Right lobe of liver (tissue), 6 donors: ENCODE measurements at regions not wholly inside any gene's neighbourhood (a gene's known extent, or its start where the extent isn't known, plus 50 kb on each side); places are given as distances from the start of the nearest gene placed in this dataset.

Experiments used
- ATAC-seq, 4 donors: fragments of 200-7000 bp; cut with Tn5 transposase; one replicate each; pipeline ENCODE4 v1.9.1; 2020; ENCODE audit warnings: mild to moderate bottlenecking in 4 of 4, moderate library complexity in 4 of 4
- DNase-seq, 3 donors: peaks; one replicate each; pipeline ENCODE4 v3.0.0-alpha.2; 2020
- H3K27ac ChIP-seq, 3 donors: fragments of 200-600 bp; one replicate each; pipeline ENCODE4 v1.8.0; 2022
- H3K27me3 ChIP-seq, 2 donors: fragments of 200-600 bp; one replicate each; pipeline ENCODE4 v1.8.0; 2022
- H3K36me3 ChIP-seq, 4 donors: fragments of 200-600 bp; sonication (generic) in 1 of 4; one replicate each; pipeline versions ENCODE4 v1.5.1 to v1.8.0; 2017 to 2022; ENCODE audit warnings: control low read depth in 1 of 4
- H3K4me1 ChIP-seq, 4 donors: fragments of 200-600 bp; sonication (generic) in 1 of 4; one replicate each; pipeline versions ENCODE4 v1.5.1 to v1.8.0; 2017 to 2022; ENCODE audit warnings: control low read depth in 1 of 4
- H3K4me3 ChIP-seq, 3 donors: fragments of 200-600 bp; one replicate each; pipeline ENCODE4 v1.8.0; 2022
- H3K9me3 ChIP-seq, 4 donors: fragments of 200-600 bp; sonication (generic) in 1 of 4; one replicate each; pipeline versions ENCODE4 v1.5.1 to v1.8.0; 2017 to 2022; ENCODE audit warnings: control low read depth in 1 of 4
- POLR2A ChIP-seq: fragments of 450-650 bp; IDR thresholded peaks from one replicate; pipeline ENCODE4 v1.6.1; 2017; ENCODE audit warnings: antibody characterized with exemption, mild to moderate bottlenecking
- WGBS: methylation state at CpG from one replicate; pipeline ENCODE4 v1.1.6; 2018; ENCODE audit warnings: low coverage, low lambda C conversion rate; ENCODE audit not compliant: insufficient coverage; ENCODE audit errors: missing lambda C conversion rate; 5-methylcytosine and 5-hydroxymethylcytosine counted together
- intact Hi-C, 2 donors: fragments of 100-400 bp; cut with DNase I; formaldehyde crosslinking; loops; one replicate each; pipeline versions ENCODE4 v1.11.2 to v1.14.1; 2022
- TF ChIP-seq, protein P1 (sequence below), 4 donors: fragments of 200-600 bp in 3 of 4; fragments of 450-650 bp in 1 of 4; IDR thresholded peaks; one replicate each; pipeline versions ENCODE4 v1.5.1 to v1.8.0; 2016 to 2022; ENCODE audit warnings: antibody characterized with exemption in 4 of 4, mild to moderate bottlenecking in 2 of 4
- donor health status: DM: no; HTN: yes; CAD: no.
- donor health status: DM: no; HTN: no; CAD: no.
- donor health status: DM: no; HTN: no; CAD: no.
- donor health status: DM: no; HTN: yes; CAD: no.
- donor health status: DM: no; HTN: yes; CAD: no.

DNA sequence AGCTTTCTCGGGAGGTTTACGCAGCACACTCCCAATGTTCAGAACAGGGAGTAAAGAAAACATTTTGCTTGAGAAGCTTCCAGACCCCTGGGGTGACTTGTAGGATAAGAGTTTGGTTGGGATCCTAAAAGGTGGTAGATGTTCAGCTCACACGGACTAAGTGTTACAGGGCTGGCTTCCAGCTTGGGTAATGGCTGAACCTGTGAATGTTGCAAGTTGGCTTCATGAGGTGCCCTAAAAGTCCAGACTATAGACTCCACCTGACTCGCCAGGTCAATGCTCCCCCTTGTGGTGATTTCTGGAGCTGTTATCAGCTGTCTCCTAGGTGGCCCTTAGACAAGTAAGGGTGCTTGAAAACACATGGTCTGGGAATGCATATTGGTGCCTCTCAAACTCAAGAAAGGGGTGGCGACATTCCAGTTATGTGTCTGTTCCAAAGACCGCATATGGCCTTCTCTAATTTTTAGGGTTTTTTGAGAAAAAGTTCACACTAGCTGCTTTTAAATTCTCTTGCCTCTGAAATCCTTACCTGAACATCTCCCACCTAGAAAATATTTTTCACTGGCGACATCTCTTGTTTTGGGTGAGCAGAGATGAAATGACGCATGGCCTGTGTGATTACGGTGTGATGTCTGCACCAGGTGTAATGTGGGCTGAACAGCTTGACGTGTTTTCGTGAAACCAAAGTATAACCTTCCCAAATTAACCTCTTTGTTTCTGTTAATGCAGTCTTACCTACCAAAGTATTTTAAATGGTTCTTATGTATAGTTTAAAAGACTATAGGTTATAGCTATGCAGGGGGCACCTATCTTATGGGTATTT is 175.7 kb upstream of the KBTBD8 start:
- intact Hi-C loops = no loop called here
- DNase-seq (peak in 2 of 3 donors; percentile 46 to 87), ATAC-seq (peak; percentile 63 to 85 (median 73))
- H3K4me3 ChIP-seq = no peak overlapping the region
- no peaks in the 10 kb centered on the region for H3K27me3 ChIP-seq
- TF ChIP-seq, protein P1, sequence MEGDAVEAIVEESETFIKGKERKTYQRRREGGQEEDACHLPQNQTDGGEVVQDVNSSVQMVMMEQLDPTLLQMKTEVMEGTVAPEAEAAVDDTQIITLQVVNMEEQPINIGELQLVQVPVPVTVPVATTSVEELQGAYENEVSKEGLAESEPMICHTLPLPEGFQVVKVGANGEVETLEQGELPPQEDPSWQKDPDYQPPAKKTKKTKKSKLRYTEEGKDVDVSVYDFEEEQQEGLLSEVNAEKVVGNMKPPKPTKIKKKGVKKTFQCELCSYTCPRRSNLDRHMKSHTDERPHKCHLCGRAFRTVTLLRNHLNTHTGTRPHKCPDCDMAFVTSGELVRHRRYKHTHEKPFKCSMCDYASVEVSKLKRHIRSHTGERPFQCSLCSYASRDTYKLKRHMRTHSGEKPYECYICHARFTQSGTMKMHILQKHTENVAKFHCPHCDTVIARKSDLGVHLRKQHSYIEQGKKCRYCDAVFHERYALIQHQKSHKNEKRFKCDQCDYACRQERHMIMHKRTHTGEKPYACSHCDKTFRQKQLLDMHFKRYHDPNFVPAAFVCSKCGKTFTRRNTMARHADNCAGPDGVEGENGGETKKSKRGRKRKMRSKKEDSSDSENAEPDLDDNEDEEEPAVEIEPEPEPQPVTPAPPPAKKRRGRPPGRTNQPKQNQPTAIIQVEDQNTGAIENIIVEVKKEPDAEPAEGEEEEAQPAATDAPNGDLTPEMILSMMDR (IDR thresholded peaks at IDR 0.05) = peak; percentile 70 to 81 (median 74)
- no peak for TF ChIP-seq POLR2A
- H3K4me1 ChIP-seq = peaks cover 0 to 91% (median 20%) of the 10 kb centered on the region in 4 donors
- 56% methylated on average over 11 of the region's 11 CpGs for WGBS
- no peaks in the 10 kb centered on the region for H3K9me3 ChIP-seq
- H3K36me3 ChIP-seq = no peaks in the 10 kb centered on the region
- peak overlapping the region; percentile 16 to 75 (median 38) for H3K27ac ChIP-seq

DNA sequence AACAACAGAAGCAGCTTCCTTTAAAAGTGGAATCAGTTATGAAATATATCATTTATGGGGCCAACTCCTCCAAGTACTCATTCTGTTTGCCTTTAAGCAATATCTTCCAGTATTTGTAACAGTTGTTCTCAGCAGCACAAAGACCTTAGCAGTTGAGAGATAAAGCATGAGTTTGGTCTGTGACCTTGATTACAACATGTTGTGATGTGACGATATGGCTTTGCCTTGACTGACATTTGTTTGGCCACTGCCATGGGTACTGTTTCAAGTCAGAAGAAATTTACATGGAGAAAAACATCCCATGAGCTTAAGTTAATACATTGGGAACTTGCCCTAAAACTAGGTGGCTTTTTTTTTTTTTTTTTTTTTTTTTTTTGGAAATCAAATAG is 175.1 kb upstream of the KBTBD8 start:
- intact Hi-C loops = no loop called here
- Histone ChIP-seq H3K36me3 (no peaks in the 10 kb centered on the region), H3K27ac (peak overlapping the region; percentile 16 to 75 (median 38)), H3K4me1 (peaks cover 0 to 95% (median 21%) of the 10 kb centered on the region in 4 donors), H3K4me3 (no peak overlapping the region), H3K27me3 (no peaks in the 10 kb centered on the region), H3K9me3 (no peaks in the 10 kb centered on the region)
- WGBS = 29% methylated on average over 1 of the region's 1 CpG
- no peak for TF ChIP-seq POLR2A
- TF ChIP-seq, protein P1 (IDR thresholded peaks at IDR 0.05) = no peak
- ATAC-seq (peak; percentile 53 to 76 (median 66)), DNase-seq (peak in 1 of 3 donors; percentile 62)

DNA sequence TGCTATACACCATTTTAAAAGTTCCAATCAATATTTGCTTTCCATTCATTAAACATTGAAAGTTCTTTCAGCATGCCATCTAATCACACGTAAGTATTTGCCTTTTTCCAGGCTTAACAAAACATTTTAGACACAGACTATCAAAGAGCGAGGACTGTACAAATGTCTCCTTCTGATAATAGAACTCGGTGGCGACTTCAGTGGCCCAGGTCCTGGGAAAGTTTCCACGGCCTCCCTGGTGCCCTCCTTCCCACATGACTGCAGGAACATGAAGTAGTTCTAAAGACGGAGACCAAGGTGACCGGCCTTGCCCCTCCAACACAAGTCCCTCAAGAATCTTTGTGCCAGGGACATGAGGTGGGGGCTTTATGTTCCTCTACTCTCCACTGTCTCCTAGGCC is 174.6 kb upstream of the KBTBD8 start:
- peak overlapping the region in 2 of 3 donors; percentile 46 to 75 for H3K27ac ChIP-seq

DNA sequence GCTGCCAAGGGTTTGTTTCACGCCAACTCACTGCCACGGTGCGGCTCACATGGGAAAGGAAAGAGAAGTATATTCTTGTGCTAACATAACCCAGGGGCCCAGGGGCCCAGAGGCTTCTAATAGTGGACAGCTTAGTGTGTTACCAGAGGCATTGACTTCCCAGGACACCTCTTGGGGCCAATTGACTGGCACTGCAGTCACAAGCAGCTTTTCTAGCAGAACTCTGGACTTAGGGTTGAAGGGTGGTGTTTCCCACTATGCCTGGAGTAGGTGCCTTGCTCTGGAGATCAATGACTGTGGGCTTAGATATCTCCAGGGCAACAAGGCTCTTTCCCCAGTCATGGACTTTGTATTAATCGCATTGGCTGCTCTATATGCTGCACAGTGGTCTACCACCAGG is 172.7 kb upstream of the KBTBD8 start:
- Histone ChIP-seq H3K27me3 (no peaks in the 10 kb centered on the region), H3K4me3 (no peak overlapping the region), H3K4me1 (peaks cover 0 to 84% (median 19%) of the 10 kb centered on the region in 4 donors), H3K36me3 (no peaks in the 10 kb centered on the region), H3K9me3 (no peaks in the 10 kb centered on the region), H3K27ac (peak overlapping the region in 2 of 3 donors; percentile 4 to 75)
- TF ChIP-seq, protein P1 (IDR thresholded peaks at IDR 0.05) = no peak
- no peak for TF ChIP-seq POLR2A
- WGBS = 20% methylated on average over 1 of the region's 4 CpGs
- ATAC-seq (peak in 3 of 4 donors; percentile 8 to 55 (median 53)), DNase-seq (peak in 2 of 3 donors; percentile 69 to 70)
- intact Hi-C loops = no loop called here

More for the DNA sequence above, 174.6 kb upstream of the KBTBD8 start:
- intact Hi-C loops = no loop called here
- no peak for DNase-seq
- no peak overlapping the region for H3K4me3 ChIP-seq
- H3K4me1 ChIP-seq = peaks cover 0 to 95% (median 24%) of the 10 kb centered on the region in 4 donors
- no peaks in the 10 kb centered on the region for H3K36me3 ChIP-seq
- no peaks in the 10 kb centered on the region for H3K27me3 ChIP-seq
- peak in 1 of 4 donors; percentile 25 for ATAC-seq
- TF ChIP-seq, protein P1 (IDR thresholded peaks at IDR 0.05) = no peak
- no peak for TF ChIP-seq POLR2A
- H3K9me3 ChIP-seq = no peaks in the 10 kb centered on the region
- WGBS = 43% methylated on average over 6 of the region's 7 CpGs
